PC-9 (cell line): ENCODE measurements at regions not wholly inside any gene's neighbourhood (a gene's known extent, or its start where the extent isn't known, plus 50 kb on each side); places are given as distances from the start of the nearest gene placed in this dataset.

ENCODE experiments used
- BruUV-seq: library from RNA; stranded (reverse); fragments of 400-500 nt; replicated peaks from 2 replicates; lab custom pipeline; 2021; lab: Mats Ljungman, UMichigan
- CTCF ChIA-PET: fragments of 300-600 bp; sonication (Branson Sonifier 250); formaldehyde crosslinking; loops from one replicate; lab custom pipeline; 2022; ENCODE audit warnings: antibody characterized with exemption; lab: Charles Lee
- POLR2A ChIA-PET: fragments of 300-600 bp; sonication (Branson Sonifier 250); formaldehyde crosslinking; loops from one replicate; lab custom pipeline; 2022; ENCODE audit warnings: antibody characterized with exemption; ENCODE audit not compliant: unreplicated experiment; lab: Charles Lee
- DNase-seq, 2 experiments: peaks; one replicate each; pipeline versions ENCODE4 v3.0.0 to v3.0.0-alpha.2; 2015 to 2022; ENCODE audit warnings: mixed read lengths in 1 of 2
- H2AFZ ChIP-seq: fragments of 200-600 bp; sonication (generic); 2 replicates; pipeline ENCODE4 v1.8.1; 2017; ENCODE audit warnings: antibody characterized with exemption
- H3F3A ChIP-seq: fragments of 200-600 bp; sonication (generic); 2 replicates; pipeline ENCODE4 v1.8.1; 2017; ENCODE audit warnings: antibody characterized with exemption, mild to moderate bottlenecking, low read depth; ENCODE audit not compliant: insufficient read depth
- H3K27ac ChIP-seq: fragments of 200-600 bp; sonication (generic); 2 replicates; pipeline ENCODE4 v1.6.1; 2016; ENCODE audit warnings: mixed run types
- H3K27me3 ChIP-seq: fragments of 200-600 bp; sonication (generic); 2 replicates; pipeline ENCODE4 v1.6.1; 2016; ENCODE audit warnings: low read depth, mixed run types; ENCODE audit not compliant: insufficient read depth
- H3K36me3 ChIP-seq: fragments of 200-600 bp; sonication (generic); 2 replicates; pipeline ENCODE4 v1.6.1; 2016; ENCODE audit warnings: low read depth, mixed run types
- H3K4me1 ChIP-seq: fragments of 200-600 bp; sonication (generic); replicated peaks from 2 replicates; pipeline ENCODE4 v1.6.1; 2016; ENCODE audit warnings: mixed run types; ENCODE audit not compliant: insufficient read depth
- H3K4me2 ChIP-seq: fragments of 200-600 bp; sonication (generic); 2 replicates; pipeline ENCODE4 v1.6.1; 2017; ENCODE audit warnings: mixed run types
- H3K4me3 ChIP-seq: fragments of 200-600 bp; sonication (generic); 2 replicates; pipeline ENCODE4 v1.6.1; 2016; ENCODE audit warnings: mixed run types
- H3K79me2 ChIP-seq: fragments of 200-600 bp; sonication (generic); 2 replicates; pipeline ENCODE4 v1.6.1; 2017; ENCODE audit warnings: low read depth, mixed run types
- H3K9me2 ChIP-seq: fragments of 200-600 bp; sonication (generic); 2 replicates; pipeline ENCODE4 v1.8.1; 2017; ENCODE audit warnings: mild to moderate bottlenecking; ENCODE audit not compliant: insufficient read depth
- H3K9me3 ChIP-seq: fragments of 200-600 bp; sonication (generic); 2 replicates; pipeline ENCODE4 v1.8.1; 2016; ENCODE audit warnings: low read depth; ENCODE audit not compliant: insufficient read depth
- H4K20me1 ChIP-seq: fragments of 200-600 bp; sonication (generic); 2 replicates; pipeline ENCODE4 v1.8.1; 2017; ENCODE audit not compliant: insufficient read depth
- CTCF ChIP-seq: fragments of 200-600 bp; sonication (generic); conservative IDR thresholded peaks from 2 replicates; pipeline ENCODE4 v1.6.1; 2017; ENCODE audit warnings: mixed run types, antibody characterized with exemption, mild to moderate bottlenecking, moderate library complexity
- EZH2 ChIP-seq: fragments of 200-600 bp; sonication (generic); IDR thresholded peaks from 2 replicates; pipeline ENCODE4 v1.8.0; 2017; ENCODE audit warnings: antibody characterized with exemption, low read depth
- intact Hi-C: fragments of 100-400 bp; cut with micrococcal nuclease; formaldehyde crosslinking; loops from one replicate; pipeline ENCODE4 v1.10.0; 2022; ENCODE audit not compliant: unreplicated experiment

- H2AFZ ChIP-seq: no peak overlapping the region
- H4K20me1 ChIP-seq: no peaks in the 10 kb centered on the region; the same call in 1 of the 2 replicates
- no peaks in the 10 kb centered on the region for H3K79me2 ChIP-seq
- ChIA-PET POLR2A (no interaction called here), CTCF (no interaction called here)
- H3K9me2 ChIP-seq: no peaks in the 10 kb centered on the region
- no peaks in the 10 kb centered on the region for H3K4me1 ChIP-seq
- TF ChIP-seq CTCF: no peak
- TF ChIP-seq EZH2: no peak
- H3K27ac ChIP-seq: no peak overlapping the region
- H3K9me3 ChIP-seq: no peaks in the 10 kb centered on the region
- H3K4me2 ChIP-seq: no peak overlapping the region
- intact Hi-C loops: no loop called here
- BruUV-seq: no TSS peak
- no peaks in the 10 kb centered on the region for H3F3A ChIP-seq
- H3K36me3 ChIP-seq: no peaks in the 10 kb centered on the region
- H3K27me3 ChIP-seq: no peaks in the 10 kb centered on the region
- no peak overlapping the region for H3K4me3 ChIP-seq
- no peak for DNase-seq
These were observed 459.6 kb downstream of the PTPRC start for GRCh38 chr1:199098468-199098867.

- H2AFZ ChIP-seq: no peak overlapping the region
- H3K79me2 ChIP-seq: no peaks in the 10 kb centered on the region
- intact Hi-C loops: loop anchor here (10.0 kb wide), 1 partner anchor 916 kb away; no protein-coding TSS in a partner anchor
- no peak overlapping the region for H3K4me2 ChIP-seq
- no TSS peak for BruUV-seq
- no peak overlapping the region for H3K27ac ChIP-seq
- no peaks in the 10 kb centered on the region for H3K36me3 ChIP-seq
- DNase-seq: no peak
- H4K20me1 ChIP-seq: no peaks in the 10 kb centered on the region; the same call in 1 of the 2 replicates
- POLR2A ChIA-PET: no interaction called here
- no peaks in the 10 kb centered on the region for H3K4me1 ChIP-seq
- H3F3A ChIP-seq: no peaks in the 10 kb centered on the region
- H3K4me3 ChIP-seq: no peak overlapping the region
- H3K27me3 ChIP-seq: no peaks in the 10 kb centered on the region
- no peak for TF ChIP-seq EZH2
- no peak for TF ChIP-seq CTCF
- CTCF ChIA-PET: no interaction called here
- no peaks in the 10 kb centered on the region for H3K9me2 ChIP-seq
- no peaks in the 10 kb centered on the region for H3K9me3 ChIP-seq
These were observed 462.3 kb downstream of the PTPRC start for GRCh38 chr1:199101139-199101538.

- intact Hi-C loops: loop anchor here (10.0 kb wide), 1 partner anchor 917 kb away; no protein-coding TSS in a partner anchor
- no peak overlapping the region for H3K4me3 ChIP-seq
- H3K4me1 ChIP-seq: no peaks in the 10 kb centered on the region
- TF ChIP-seq EZH2 (no peak), CTCF (no peak)
- H3K36me3 ChIP-seq: no peaks in the 10 kb centered on the region
- no peaks in the 10 kb centered on the region; the same call in 1 of the 2 replicates for H4K20me1 ChIP-seq
- DNase-seq: no peak
- no peak overlapping the region for H3K27ac ChIP-seq
- no peak overlapping the region for H2AFZ ChIP-seq
- H3K79me2 ChIP-seq: no peaks in the 10 kb centered on the region
- CTCF ChIA-PET: no interaction called here
- H3K9me3 ChIP-seq: no peaks in the 10 kb centered on the region
- POLR2A ChIA-PET: no interaction called here
- BruUV-seq: no TSS peak
- H3K9me2 ChIP-seq: no peaks in the 10 kb centered on the region
- H3F3A ChIP-seq: no peaks in the 10 kb centered on the region
- no peaks in the 10 kb centered on the region for H3K27me3 ChIP-seq
- H3K4me2 ChIP-seq: no peak overlapping the region
These were observed 462.8 kb downstream of the PTPRC start for GRCh38 chr1:199101635-199102034.
